DMS 273 treated with DMSO at 0.1 percent for 48 hours (cell line): ENCODE measurements at regions not wholly inside any gene's neighbourhood (a gene's known extent, or its start where the extent isn't known, plus 50 kb on each side); places are given as distances from the start of the nearest gene placed in this dataset.
"Not testable (repeated sequence)": the region's sequence is repeated elsewhere in the genome, so short reads cannot be mapped to it uniquely, and the experiment has no call there.

Source experiments
- DNase-seq: peaks from one replicate; lab custom pipeline; 2025; lab: John Stamatoyannopoulos, UW

DNA sequence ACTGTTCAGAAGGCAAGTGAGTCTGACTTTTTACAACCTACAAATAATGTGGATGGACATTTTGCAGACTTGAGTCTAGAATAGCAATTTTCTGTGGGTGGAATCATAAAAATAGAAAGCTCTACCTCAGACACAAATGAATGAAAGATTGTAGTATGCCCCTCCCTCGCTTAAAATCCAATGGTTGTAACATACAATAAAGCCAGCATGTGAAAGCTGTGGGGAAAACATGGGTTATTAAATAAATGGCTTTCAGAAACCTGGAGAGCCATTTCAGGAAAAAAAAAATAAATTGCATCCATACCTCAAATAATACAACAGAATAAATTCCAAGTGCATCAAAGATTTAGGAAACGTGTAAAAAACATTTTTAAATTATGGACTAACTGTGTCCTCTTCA lies 123.1 kb upstream of the MON1B start:
- DNase-seq: no peak

- DNase-seq: no peak
Observed at GRCh38 chr16:77068402-77068801, 122.6 kb upstream of the MON1B start.

DNA sequence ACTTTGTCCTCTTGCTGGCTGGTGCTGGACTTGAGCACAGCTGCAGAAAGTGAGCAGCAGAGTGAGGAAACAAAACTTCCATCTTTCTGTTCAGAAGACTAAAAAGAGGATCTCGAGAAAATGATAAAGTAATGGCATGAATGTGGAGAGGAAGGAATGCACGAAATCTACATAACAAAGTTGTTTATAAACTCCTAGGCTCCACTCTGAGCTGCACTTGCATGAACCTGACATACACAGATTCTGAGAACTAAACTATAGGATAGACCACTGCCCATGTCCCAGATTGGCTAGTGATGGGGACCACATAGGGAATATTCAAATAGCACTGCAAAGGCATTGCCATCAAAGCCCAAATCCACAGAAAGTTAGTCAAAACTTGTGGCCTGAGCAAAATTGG lies 121.1 kb upstream of the MON1B start:
- DNase-seq: no peak

- DNase-seq: no peak
Observed at GRCh38 chr16:77070683-77071082, 120.3 kb upstream of the MON1B start.

DNA sequence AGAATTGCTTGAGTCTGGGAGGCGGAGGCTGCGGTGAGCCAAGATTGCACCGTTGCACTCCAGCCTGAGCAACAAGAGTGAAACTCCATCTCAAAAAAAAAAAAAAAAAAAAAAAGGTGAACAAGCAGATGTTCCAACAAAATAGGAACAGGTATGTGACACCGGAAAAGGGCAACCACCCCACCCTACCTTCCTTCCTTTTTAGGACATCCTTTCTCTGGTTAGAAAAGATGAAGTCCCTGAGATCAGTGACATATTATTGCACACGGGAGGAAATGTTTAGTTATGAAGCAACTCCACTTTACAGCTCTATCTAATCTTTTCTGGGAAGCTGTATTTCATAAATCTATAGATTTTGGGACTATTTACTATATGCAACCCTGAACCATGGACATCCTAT lies 114.2 kb upstream of the MON1B start:
- DNase-seq: no peak

GRCh38 chr16:77077256-77077922 lies 113.6 kb upstream of the MON1B start:
- no peak for DNase-seq

DNA sequence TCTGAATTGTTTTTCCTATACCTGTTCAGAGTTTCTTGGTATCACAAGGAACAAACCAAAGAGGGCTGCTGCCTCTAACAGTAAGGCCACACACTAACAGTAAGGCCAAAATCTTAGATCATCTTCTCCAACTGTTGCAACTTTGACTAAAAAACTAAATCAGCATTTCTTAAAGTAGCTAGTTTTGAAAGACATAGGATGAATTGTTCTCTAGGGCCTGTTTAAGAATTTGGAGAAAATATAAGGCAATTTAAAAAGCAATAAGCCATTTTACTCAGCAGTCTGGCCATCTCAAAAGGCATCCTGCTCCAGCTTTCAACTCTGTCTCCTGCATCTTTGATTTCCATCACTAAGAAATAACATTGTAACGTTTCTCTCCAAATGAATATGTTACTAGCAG lies 105.0 kb upstream of the MON1B start:
- no peak for DNase-seq

DNA sequence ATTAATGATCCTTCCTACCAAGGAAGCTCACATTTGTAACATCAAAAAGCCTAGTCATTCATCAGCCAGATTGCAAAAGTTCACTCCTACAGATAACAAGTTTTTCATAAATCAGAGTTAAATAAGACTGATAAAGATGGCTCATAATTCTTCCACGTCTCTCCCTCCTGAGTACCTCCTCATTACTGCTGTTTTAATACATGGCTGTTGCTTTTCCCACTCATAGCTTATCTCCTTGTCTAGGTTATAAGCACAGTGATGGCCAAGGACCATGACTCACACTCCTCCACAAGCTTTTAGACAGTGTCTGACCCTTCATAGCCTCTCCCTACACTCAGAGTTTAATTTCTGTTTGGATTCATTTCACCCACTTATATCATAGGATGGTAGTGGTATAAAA lies 100.9 kb upstream of the MON1B start:
- no peak for DNase-seq

DNA sequence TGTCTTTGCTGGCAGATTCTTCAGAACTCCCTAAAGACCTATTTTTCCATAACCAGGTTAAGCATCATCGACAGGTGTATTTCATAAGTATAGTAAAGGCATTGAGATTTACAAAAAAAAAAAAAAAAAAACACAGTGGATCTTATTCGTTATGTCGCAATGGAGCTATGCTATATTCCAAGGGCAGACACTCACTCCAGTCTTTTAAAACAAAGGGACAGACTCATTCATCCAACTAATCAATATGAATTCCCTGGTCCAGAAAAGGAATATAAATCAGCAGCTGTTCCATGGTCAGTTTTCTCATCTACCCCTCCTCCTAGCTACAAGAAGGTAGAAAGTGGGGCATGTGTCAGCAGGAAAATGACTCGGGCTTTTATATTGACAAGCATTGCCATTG lies 97.7 kb upstream of the MON1B start:
- no peak for DNase-seq

- no peak for DNase-seq
Observed at GRCh38 chr16:77093999-77094398, 97.0 kb upstream of the MON1B start.

- DNase-seq: no peak
Observed at GRCh38 chr16:77111056-77111565, 79.9 kb upstream of the MON1B start.

DNA sequence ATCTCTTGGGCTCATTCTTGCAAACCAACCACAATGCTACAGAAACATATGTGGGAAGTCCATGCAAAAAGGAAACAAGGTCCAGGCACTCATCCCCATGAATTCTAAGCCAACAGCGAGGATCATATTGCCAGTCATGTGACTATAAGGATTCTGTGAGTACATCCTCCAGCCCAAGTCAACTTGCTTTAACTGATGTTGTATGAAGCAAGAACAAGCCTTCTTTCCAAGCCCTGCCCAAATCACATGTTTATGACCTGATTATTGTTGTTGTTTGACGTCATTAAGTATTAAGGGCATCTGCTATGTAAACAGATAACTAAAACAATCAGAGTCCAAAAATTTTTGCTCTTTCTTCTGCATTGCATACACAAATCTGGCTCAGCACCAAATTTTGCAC lies 78.2 kb upstream of the MON1B start:
- no peak for DNase-seq

- no peak for DNase-seq
Observed at GRCh38 chr16:77113835-77114234, 77.2 kb upstream of the MON1B start.

DNA sequence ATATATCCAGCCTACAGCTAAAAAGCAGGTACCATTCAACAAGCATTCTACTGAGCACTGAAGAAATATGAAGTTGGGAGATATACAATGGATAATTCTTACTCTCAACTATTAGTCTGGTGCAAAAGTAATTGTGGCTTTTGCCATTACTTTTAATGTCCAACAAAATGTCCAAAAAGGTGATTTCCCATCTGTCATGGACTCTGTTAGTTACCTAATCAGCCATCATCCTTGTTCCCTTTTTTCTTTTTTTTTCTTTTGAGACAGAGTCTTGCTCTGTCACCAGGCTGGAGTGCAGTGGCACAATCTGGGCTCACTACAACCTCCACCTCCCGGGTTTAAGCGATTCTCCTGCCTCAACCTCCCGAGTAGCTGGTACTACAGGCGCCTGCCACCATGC lies 76.6 kb upstream of the MON1B start:
- DNase-seq: not testable (repeated sequence)

- no peak for DNase-seq
Observed at GRCh38 chr16:77116856-77117255, 74.1 kb upstream of the MON1B start.

GRCh38 chr16:77117707-77118106 lies 73.3 kb upstream of the MON1B start:
- DNase-seq: no peak

DNA sequence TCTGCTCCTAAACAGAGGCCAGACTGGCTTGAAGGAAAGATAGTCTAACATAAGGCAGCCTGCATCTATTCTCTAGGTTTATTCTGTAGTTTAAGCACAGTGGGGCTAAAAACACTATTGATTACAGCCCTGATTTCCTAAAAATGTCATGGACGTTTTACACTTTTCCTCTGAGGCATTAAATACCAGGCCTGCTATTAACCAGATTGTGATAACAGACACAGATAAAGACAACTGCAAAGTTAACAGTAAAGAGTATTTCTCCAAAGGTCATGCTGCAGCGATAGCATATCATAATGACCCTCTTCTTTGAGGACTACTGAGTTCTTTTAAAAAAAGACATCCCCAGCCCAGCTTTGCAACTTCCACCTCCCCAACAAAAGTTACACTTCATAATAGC lies 59.6 kb upstream of the MON1B start:
- no peak for DNase-seq

GRCh38 chr16:77132051-77132618 lies 58.9 kb upstream of the MON1B start:
- DNase-seq: no peak

DNA sequence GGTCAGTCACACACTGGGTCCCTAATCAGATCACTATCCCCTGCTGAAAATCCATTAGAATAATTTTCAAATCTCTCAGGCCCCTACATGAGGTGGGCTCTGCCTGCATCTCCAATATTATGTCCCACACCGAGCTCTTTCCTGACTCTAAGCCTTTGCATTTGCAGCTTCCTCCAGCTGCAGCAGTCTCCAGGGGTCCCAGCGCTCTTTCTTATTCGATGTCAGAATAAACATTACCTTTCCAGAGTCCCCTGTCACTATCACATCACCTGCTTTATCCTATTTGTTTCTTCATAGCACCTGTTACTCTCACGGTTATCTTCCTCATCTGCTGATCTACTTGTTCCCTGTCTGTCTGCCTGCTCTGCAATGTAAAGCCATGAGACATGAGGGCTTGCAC lies 57.3 kb upstream of the MON1B start:
- no peak for DNase-seq

DNA sequence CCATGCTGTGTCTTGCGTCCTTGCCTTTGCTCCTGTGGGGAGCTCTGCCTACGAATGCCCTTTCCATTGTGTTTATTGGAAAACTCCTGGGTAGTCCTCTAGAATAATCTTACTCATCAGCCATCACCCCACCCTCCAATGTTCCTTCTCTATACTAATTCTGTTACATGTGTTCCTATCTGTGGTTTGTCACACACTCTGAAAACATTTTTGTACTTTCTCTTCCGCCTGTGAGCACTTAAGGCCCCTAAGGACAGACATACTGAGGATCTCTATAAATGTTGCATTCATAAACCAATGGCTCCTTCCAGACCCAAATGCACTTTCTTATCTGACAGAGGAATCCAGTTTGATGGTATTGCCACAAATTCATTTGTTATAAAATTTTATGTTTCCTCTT lies 53.9 kb upstream of the MON1B start:
- DNase-seq: no peak
